Psoas muscle (tissue), 7 donors: ENCODE measurements at regions not wholly inside any gene's neighbourhood (a gene's known extent, or its start where the extent isn't known, plus 50 kb on each side); places are given as distances from the start of the nearest gene placed in this dataset.

Experiments used
- ATAC-seq, 4 donors: fragments of 200-7000 bp; cut with Tn5 transposase; one replicate each; pipeline ENCODE4 v1.9.1; 2020; ENCODE audit warnings: moderate library complexity in 3 of 4, mild to moderate bottlenecking in 2 of 4
- DNase-seq, 2 donors: peaks; one replicate each; pipeline ENCODE4 v3.0.0-alpha.2; 2020
- H3K27ac ChIP-seq: fragments of 200-600 bp; one replicate; pipeline ENCODE4 v1.8.0; 2022
- H3K27me3 ChIP-seq, 3 donors: fragments of 200-600 bp in 1 of 3; one replicate each; pipeline versions ENCODE4 v1.6.1 to v1.8.0; 2013 to 2022; ENCODE audit warnings: low read length in 2 of 3, mild to moderate bottlenecking in 2 of 3, moderate library complexity in 1 of 3; ENCODE audit not compliant: insufficient read depth in 3 of 3
- H3K36me3 ChIP-seq, 2 donors: fragments of 200-600 bp in 1 of 2; one replicate each; pipeline versions ENCODE4 v1.6.1 to v1.8.0; 2013 to 2022; ENCODE audit warnings: low read depth in 1 of 2, mild to moderate bottlenecking in 1 of 2, moderate library complexity in 1 of 2; ENCODE audit not compliant: insufficient read depth in 1 of 2
- H3K4me1 ChIP-seq: fragments of 200-600 bp; one replicate; pipeline ENCODE4 v1.8.0; 2022
- H3K4me3 ChIP-seq: fragments of 200-600 bp; one replicate; pipeline ENCODE4 v1.8.0; 2022; ENCODE audit warnings: mild to moderate bottlenecking
- H3K9me3 ChIP-seq: fragments of 200-600 bp; one replicate; pipeline ENCODE4 v1.8.0; 2022
- WGBS, 3 donors: extraction: QIAGEN DNeasy Blood & Tissue Kit; methylation state at CpG; one replicate each; pipeline versions ENCODE4 v1.1.6 to v1.1.7; 2013; 5-methylcytosine and 5-hydroxymethylcytosine counted together
- intact Hi-C, 2 donors: fragments of 100-400 bp; cut with DNase I; formaldehyde crosslinking; loops; one replicate each; pipeline versions ENCODE4 v1.11.0 to v1.14.2; 2022
- TF ChIP-seq, protein P1 (sequence below): fragments of 200-600 bp; IDR thresholded peaks from one replicate; pipeline ENCODE4 v1.8.0; 2022; ENCODE audit warnings: antibody characterized with exemption
- donor health status: healthy with polysubstance abuse.
- donor health status: DM: no; HTN: no; CAD: no; lungs with moderate emphysema.
- donor health status: Bipolar disorder and iron deficiency.
- donor health status: healthy.
- donor health status: DM: yes; HTN: yes; CAD: no.
- donor health status: DM: no; HTN: no; CAD: no.
- donor health status: DM: yes; HTN: yes; CAD: no.

DNA sequence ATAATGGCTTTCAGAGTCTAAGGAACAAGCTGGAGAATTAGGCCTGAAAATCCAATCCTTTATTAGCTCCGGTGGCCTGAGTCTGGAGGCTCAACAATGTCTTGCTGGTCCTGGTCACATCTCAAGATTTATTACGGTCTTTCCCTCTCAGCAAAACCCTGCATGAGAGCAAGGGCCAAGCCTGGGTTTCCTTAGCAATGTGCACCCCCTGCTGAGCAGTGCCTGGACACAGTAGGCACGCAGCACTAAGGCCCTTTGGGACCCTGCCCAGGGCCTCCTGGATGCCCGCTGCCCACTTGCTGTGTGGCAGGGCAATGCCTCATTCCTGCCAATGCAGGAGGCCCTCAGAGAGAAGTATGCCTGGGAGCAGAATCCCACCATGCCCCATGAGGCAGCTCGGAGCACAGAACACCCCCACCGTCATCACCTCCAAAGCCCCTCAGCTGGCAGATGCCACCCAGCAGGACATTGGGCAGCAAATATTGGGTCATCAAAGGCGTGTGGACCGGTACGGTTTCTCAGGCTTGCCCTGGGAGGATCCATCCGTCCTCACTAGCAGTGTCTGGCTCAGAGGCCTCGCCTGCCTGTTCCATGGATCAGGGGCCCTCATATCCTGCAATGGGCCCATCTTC lies 156.4 kb downstream of the OAT start:
- TF ChIP-seq, protein P1, sequence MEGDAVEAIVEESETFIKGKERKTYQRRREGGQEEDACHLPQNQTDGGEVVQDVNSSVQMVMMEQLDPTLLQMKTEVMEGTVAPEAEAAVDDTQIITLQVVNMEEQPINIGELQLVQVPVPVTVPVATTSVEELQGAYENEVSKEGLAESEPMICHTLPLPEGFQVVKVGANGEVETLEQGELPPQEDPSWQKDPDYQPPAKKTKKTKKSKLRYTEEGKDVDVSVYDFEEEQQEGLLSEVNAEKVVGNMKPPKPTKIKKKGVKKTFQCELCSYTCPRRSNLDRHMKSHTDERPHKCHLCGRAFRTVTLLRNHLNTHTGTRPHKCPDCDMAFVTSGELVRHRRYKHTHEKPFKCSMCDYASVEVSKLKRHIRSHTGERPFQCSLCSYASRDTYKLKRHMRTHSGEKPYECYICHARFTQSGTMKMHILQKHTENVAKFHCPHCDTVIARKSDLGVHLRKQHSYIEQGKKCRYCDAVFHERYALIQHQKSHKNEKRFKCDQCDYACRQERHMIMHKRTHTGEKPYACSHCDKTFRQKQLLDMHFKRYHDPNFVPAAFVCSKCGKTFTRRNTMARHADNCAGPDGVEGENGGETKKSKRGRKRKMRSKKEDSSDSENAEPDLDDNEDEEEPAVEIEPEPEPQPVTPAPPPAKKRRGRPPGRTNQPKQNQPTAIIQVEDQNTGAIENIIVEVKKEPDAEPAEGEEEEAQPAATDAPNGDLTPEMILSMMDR, result peak; percentile 24

DNA sequence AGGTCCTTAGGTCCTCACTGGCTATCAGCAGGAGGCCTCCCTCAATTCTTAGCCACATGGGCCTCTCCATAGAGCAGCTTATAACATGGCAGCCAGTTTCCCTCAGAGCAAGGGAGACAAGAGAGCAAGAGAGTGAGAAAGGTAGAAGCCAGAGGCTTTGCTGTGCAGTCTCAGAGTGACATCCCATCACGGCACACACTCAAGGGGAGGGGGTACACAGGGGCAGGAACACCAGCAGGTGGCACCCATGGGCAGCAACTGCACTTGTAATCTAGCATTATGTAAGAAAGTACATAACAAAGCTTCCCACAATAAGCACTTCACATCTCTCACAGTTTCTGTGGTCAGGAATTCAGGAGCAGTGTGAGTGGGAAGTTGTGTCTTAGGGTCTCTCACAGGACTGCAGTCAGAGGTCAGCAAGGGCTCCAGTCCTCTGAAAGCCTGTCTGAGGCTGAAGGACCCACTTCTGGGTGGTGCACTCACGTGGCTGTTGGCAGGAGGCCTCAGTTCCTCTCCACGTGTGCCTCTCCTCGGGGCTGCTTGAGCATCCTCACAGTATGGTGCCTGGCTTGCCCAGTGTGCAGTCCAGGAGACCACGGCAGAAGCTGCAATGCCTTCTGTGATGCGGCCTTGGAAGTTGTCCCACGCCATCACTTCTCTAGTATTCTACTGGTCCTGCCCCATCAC lies 159.4 kb downstream of the OAT start:
- no peak overlapping the region for H3K27ac ChIP-seq
- intact Hi-C loops, result no loop called here
- H3K9me3 ChIP-seq, result no peaks in the 10 kb centered on the region
- TF ChIP-seq, protein P1, result no peak
- DNase-seq (no peak), ATAC-seq (no peak)
- H3K4me1 ChIP-seq, result no peaks in the 10 kb centered on the region
- 88% methylated on average over 7 of the region's 7 CpGs for WGBS, 3 donors
- H3K36me3 ChIP-seq, result no peaks in the 10 kb centered on the region
- H3K4me3 ChIP-seq, result no peak overlapping the region
- H3K27me3 ChIP-seq, result peaks cover 0 to 3% (median 0%) of the 10 kb centered on the region in 3 donors

More for the DNA sequence above, 156.4 kb downstream of the OAT start:
- WGBS, 3 donors, result 67 to 79% (median 67%) methylated on average over 11 of the region's 11 CpGs
- ATAC-seq, result peak; percentile 30 to 86 (median 72)
- no peaks in the 10 kb centered on the region for H3K4me1 ChIP-seq
- H3K9me3 ChIP-seq, result no peaks in the 10 kb centered on the region
- no peaks in the 10 kb centered on the region for H3K36me3 ChIP-seq
- H3K27ac ChIP-seq, result no peak overlapping the region
- intact Hi-C loops, result loop anchor here (2.0 to 10.0 kb wide), 3 partner anchors 238 to 268 kb away; no protein-coding TSS in a partner anchor
- no peak for DNase-seq
- no peak overlapping the region for H3K4me3 ChIP-seq
- H3K27me3 ChIP-seq, result no peaks in the 10 kb centered on the region

DNA sequence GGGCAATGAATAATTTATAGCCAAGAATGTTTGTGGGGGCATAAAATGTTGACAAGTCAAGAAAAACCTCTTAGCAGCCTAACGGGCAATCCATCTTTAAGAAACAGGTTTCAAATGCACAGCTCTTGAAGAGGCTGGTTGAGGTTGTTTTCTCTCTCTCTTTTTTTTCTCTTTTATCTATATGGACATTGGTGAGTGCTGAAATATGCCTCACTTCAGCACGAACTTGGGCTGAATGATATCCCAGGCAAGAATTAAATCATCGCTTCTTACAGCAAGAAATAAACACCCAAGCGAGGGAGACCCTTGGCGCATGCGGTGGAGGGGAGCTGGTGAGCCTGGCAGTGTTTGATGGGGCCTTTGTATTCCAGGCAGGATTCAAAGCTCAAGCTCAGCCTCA lies 160.9 kb downstream of the OAT start:
- H3K27me3 ChIP-seq, result peaks cover 0 to 3% (median 0%) of the 10 kb centered on the region in 3 donors
- TF ChIP-seq, protein P1, result no peak
- H3K4me1 ChIP-seq, result no peaks in the 10 kb centered on the region
- H3K4me3 ChIP-seq, result no peak overlapping the region
- intact Hi-C loops, result no loop called here
- DNase-seq (no peak), ATAC-seq (no peak)
- H3K36me3 ChIP-seq, result no peaks in the 10 kb centered on the region
- 88 to 90% (median 89%) methylated on average over 6 of the region's 6 CpGs for WGBS, 3 donors
- no peak overlapping the region for H3K27ac ChIP-seq
- no peaks in the 10 kb centered on the region for H3K9me3 ChIP-seq

DNA sequence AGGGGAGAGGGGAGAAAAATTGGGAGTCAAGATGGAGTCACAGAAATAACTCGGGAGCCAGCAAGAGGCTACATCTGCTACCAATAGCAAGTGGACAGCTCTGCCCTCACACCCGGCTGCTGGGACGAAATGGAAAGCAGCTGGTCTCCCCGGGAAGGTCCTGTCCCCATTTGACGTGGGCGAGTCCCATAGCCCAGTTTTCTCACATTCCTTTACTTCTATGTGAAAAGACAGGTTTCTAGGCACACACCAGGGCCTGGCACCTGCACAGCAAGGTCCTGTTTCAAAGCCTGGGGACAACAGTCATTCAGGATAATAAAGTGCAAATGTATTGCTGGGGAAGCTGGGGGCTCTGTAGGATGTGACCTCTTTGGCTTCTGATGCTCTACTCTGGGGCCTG lies 162.6 kb downstream of the OAT start:
- no peaks in the 10 kb centered on the region for H3K4me1 ChIP-seq
- intact Hi-C loops, result no loop called here
- 47 to 50% (median 50%) methylated on average over 6 of the region's 6 CpGs for WGBS, 3 donors
- no peak overlapping the region for H3K4me3 ChIP-seq
- TF ChIP-seq, protein P1, result no peak
- no peaks in the 10 kb centered on the region for H3K9me3 ChIP-seq
- H3K36me3 ChIP-seq, result no peaks in the 10 kb centered on the region
- H3K27ac ChIP-seq, result no peak overlapping the region
- ATAC-seq, result no peak
- peaks cover 0 to 3% (median 0%) of the 10 kb centered on the region in 3 donors for H3K27me3 ChIP-seq
- no peak for DNase-seq
